Caco-2 (cell line): ENCODE measurements at regions not wholly inside any gene's neighbourhood (a gene's known extent, or its start where the extent isn't known, plus 50 kb on each side); places are given as distances from the start of the nearest gene placed in this dataset.

Experiments
- BruUV-seq: library from RNA; stranded (reverse); fragments of 400-500 nt; replicated peaks from 2 replicates; lab custom pipeline; 2021; lab: Mats Ljungman, UMichigan
- CTCF ChIA-PET: fragments of 300-600 bp; sonication (Branson Sonifier 250); formaldehyde crosslinking; loops from one replicate; lab custom pipeline; 2022; ENCODE audit warnings: antibody characterized with exemption; lab: Charles Lee
- POLR2A ChIA-PET: fragments of 300-600 bp; sonication (Branson Sonifier 250); formaldehyde crosslinking; loops from one replicate; lab custom pipeline; 2022; ENCODE audit warnings: antibody characterized with exemption; lab: Charles Lee
- DNase-seq, 2 experiments: peaks; one replicate each; pipeline versions ENCODE4 v3.0.0 to v3.0.0-alpha.2; 2020 to 2022
- H3K27me3 ChIP-seq: replicated peaks from 2 replicates; pipeline ENCODE4 v1.6.0; 2011; ENCODE audit warnings: low read length; ENCODE audit not compliant: control insufficient read depth, insufficient read depth
- H3K36me3 ChIP-seq: 2 replicates; pipeline ENCODE4 v1.5.1; 2011; ENCODE audit warnings: low read length; ENCODE audit not compliant: control insufficient read depth, insufficient read depth
- H3K4me1 ChIP-seq: fragments of 250-450 bp; sonication (Bioruptor Pico); 2 replicates; pipeline ENCODE4 v1.5.1; 2020; ENCODE audit warnings: mild to moderate bottlenecking
- H3K4me3 ChIP-seq: 2 replicates; pipeline ENCODE4 v1.5.1; 2011; ENCODE audit warnings: low read depth, mild to moderate bottlenecking, control low read depth, low read length
- H3K9me3 ChIP-seq: fragments of 250-450 bp; sonication (Bioruptor Pico); 2 replicates; pipeline ENCODE4 v1.5.1; 2020; ENCODE audit warnings: mild to moderate bottlenecking, moderate library complexity
- H3K27ac Mint-ChIP-seq: one replicate; pipeline ENCODE4 v1.8.0; 2022; ENCODE audit warnings: mixed read lengths; ENCODE audit not compliant: unreplicated experiment
- H3K27me3 Mint-ChIP-seq: one replicate; pipeline ENCODE4 v1.8.0; 2022; ENCODE audit warnings: mixed read lengths; ENCODE audit not compliant: insufficient read depth, unreplicated experiment
- H3K36me3 Mint-ChIP-seq: one replicate; pipeline ENCODE4 v1.8.0; 2022; ENCODE audit warnings: mild to moderate bottlenecking, mixed read lengths; ENCODE audit not compliant: insufficient read depth, unreplicated experiment
- H3K4me1 Mint-ChIP-seq: one replicate; pipeline ENCODE4 v1.8.0; 2022; ENCODE audit warnings: low read depth, mixed read lengths; ENCODE audit not compliant: unreplicated experiment
- H3K4me3 Mint-ChIP-seq: one replicate; pipeline ENCODE4 v1.8.0; 2022; ENCODE audit warnings: mild to moderate bottlenecking, moderate library complexity, mixed read lengths; ENCODE audit not compliant: unreplicated experiment
- H3K9me3 Mint-ChIP-seq: one replicate; pipeline ENCODE4 v1.8.0; 2022; ENCODE audit warnings: mixed read lengths; ENCODE audit not compliant: unreplicated experiment
- CTCF ChIP-seq, 2 experiments: fragments of 200-600 bp in 1 of 2; IDR thresholded peaks; 1 replicate in 1 of 2; 2 replicates in 1 of 2; pipeline versions ENCODE4 v1.5.1 to v1.8.0; 2011 to 2022; ENCODE audit warnings: antibody characterized with exemption in 1 of 2, control low read depth in 1 of 2, inconsistent platforms in 1 of 2, low read depth in 1 of 2, low read length in 1 of 2, mild to moderate bottlenecking in 1 of 2, moderate library complexity in 1 of 2; ENCODE audit not compliant: insufficient read depth in 1 of 2, severe bottlenecking in 1 of 2, unreplicated experiment in 1 of 2
- intact Hi-C: fragments of 100-400 bp; cut with micrococcal nuclease; formaldehyde crosslinking; loops from one replicate; pipeline ENCODE4 v1.10.0; 2022; ENCODE audit not compliant: unreplicated experiment

DNA sequence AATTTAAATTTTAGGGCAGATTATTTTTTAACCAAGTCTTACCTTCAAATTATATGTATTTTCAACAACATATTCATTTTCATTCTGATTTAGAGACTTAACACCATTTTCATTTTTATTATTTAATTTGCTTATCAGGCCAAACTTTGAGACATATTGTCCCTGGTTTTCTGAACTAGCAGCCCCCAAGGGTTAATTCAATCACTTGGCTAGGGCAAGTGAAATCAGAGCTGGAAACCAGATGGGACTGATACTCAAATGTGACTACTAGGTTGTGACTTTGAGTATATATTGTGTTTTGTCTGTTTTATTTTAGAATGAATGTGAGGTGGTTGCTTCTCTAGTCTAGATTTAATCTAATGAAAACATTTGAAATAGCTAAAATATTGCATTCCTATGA is 198.9 kb upstream of the PTGFR start:
- intact Hi-C loops = no loop called here
- no peaks in the 10 kb centered on the region for H3K36me3 ChIP-seq
- no TSS peak for BruUV-seq
- H3K4me1 ChIP-seq = no peaks in the 10 kb centered on the region
- no peaks in the 10 kb centered on the region for H3K27me3 ChIP-seq
- no peaks in the 10 kb centered on the region for H3K9me3 ChIP-seq
- no peaks in the 10 kb centered on the region for H3K36me3 Mint-ChIP-seq
- H3K9me3 Mint-ChIP-seq = no peaks in the 10 kb centered on the region
- no peaks in the 10 kb centered on the region for H3K4me1 Mint-ChIP-seq
- no peak for TF ChIP-seq CTCF (IDR thresholded peaks at IDR 0.05; ENCODE audit: insufficient read depth in 1 of 2, low read depth in 1 of 2, low read length in 1 of 2, severe bottlenecking in 1 of 2, unreplicated experiment in 1 of 2)
- no peak overlapping the region for H3K27ac Mint-ChIP-seq
- H3K27me3 Mint-ChIP-seq = peaks cover 10% of the 10 kb centered on the region
- DNase-seq = no peak
- no peak overlapping the region for H3K4me3 ChIP-seq
- ChIA-PET CTCF (no interaction called here), POLR2A (no interaction called here)
- no peak overlapping the region for H3K4me3 Mint-ChIP-seq

- Histone ChIP-seq H3K4me1 (no peaks in the 10 kb centered on the region), H3K9me3 (no peaks in the 10 kb centered on the region), H3K4me3 (no peak overlapping the region), H3K36me3 (no peaks in the 10 kb centered on the region), H3K27me3 (no peaks in the 10 kb centered on the region)
- H3K4me3 Mint-ChIP-seq = no peak overlapping the region
- no peaks in the 10 kb centered on the region for H3K36me3 Mint-ChIP-seq
- DNase-seq = no peak
- no peaks in the 10 kb centered on the region for H3K4me1 Mint-ChIP-seq
- ChIA-PET POLR2A (no interaction called here), CTCF (no interaction called here)
- no peak for TF ChIP-seq CTCF (IDR thresholded peaks at IDR 0.05; ENCODE audit: insufficient read depth in 1 of 2, low read depth in 1 of 2, low read length in 1 of 2, severe bottlenecking in 1 of 2, unreplicated experiment in 1 of 2)
- intact Hi-C loops = no loop called here
- no peak overlapping the region for H3K27ac Mint-ChIP-seq
- H3K27me3 Mint-ChIP-seq = peaks cover 10% of the 10 kb centered on the region
- BruUV-seq = no TSS peak
- no peaks in the 10 kb centered on the region for H3K9me3 Mint-ChIP-seq
Observed at GRCh38 chr1:78292361-78292760, 198.4 kb upstream of the PTGFR start.

GRCh38 chr1:78297836-78298235 is 192.9 kb upstream of the PTGFR start:
- no TSS peak for BruUV-seq
- DNase-seq = no peak
- Histone ChIP-seq H3K4me3 (no peak overlapping the region), H3K4me1 (no peaks in the 10 kb centered on the region), H3K27me3 (no peaks in the 10 kb centered on the region), H3K9me3 (no peaks in the 10 kb centered on the region), H3K36me3 (no peaks in the 10 kb centered on the region)
- no peak for TF ChIP-seq CTCF (IDR thresholded peaks at IDR 0.05; ENCODE audit: insufficient read depth in 1 of 2, low read depth in 1 of 2, low read length in 1 of 2, severe bottlenecking in 1 of 2, unreplicated experiment in 1 of 2)
- ChIA-PET POLR2A (no interaction called here), CTCF (no interaction called here)
- no peak overlapping the region for H3K27ac Mint-ChIP-seq
- no peaks in the 10 kb centered on the region for H3K4me1 Mint-ChIP-seq
- H3K27me3 Mint-ChIP-seq = peaks cover 6% of the 10 kb centered on the region
- H3K36me3 Mint-ChIP-seq = no peaks in the 10 kb centered on the region
- no peak overlapping the region for H3K4me3 Mint-ChIP-seq
- intact Hi-C loops = no loop called here
- H3K9me3 Mint-ChIP-seq = no peaks in the 10 kb centered on the region
